HCT116 (cell line): ENCODE measurements at regions not wholly inside any gene's neighbourhood (a gene's known extent, or its start where the extent isn't known, plus 50 kb on each side); places are given as distances from the start of the nearest gene placed in this dataset.

Source experiments
- ATAC-seq: fragments of 200-7000 bp; cut with Tn5 transposase; 2 replicates; pipeline ENCODE4 v1.9.1; 2020; ENCODE audit warnings: mild to moderate bottlenecking, moderate library complexity
- BruUV-seq: library from RNA; stranded (reverse); fragments of 400-500 nt; replicated peaks from 2 replicates; lab custom pipeline; 2021; lab: Mats Ljungman, UMichigan
- CTCF ChIA-PET: fragments of 300-600 bp; sonication (Branson Sonifier 250); formaldehyde crosslinking; loops from one replicate; lab custom pipeline; 2021; ENCODE audit warnings: antibody characterized with exemption; lab: Charles Lee
- POLR2A ChIA-PET: fragments of 300-600, 350-600 bp; sonication (Branson Sonifier 250); formaldehyde crosslinking; loops from one replicate; lab custom pipeline; 2021; ENCODE audit warnings: antibody characterized with exemption; lab: Charles Lee
- RAD21 ChIA-PET, 2 experiments: fragments of 300-600 bp; sonication (Branson Sonifier 250); formaldehyde crosslinking; loops; one replicate each; lab custom pipeline; 2023; ENCODE audit warnings: low total read pairs in 2 of 2; ENCODE audit not compliant: uncharacterized antibody in 2 of 2, unreplicated experiment in 2 of 2, low non-redundant PET in 1 of 2; lab: Charles Lee
- DNase-seq: peaks from one replicate; pipeline ENCODE4 v3.0.0-alpha.2; 2010; ENCODE audit warnings: low read depth, low spot score
- H2AFZ ChIP-seq: fragments of 200-600 bp; shearing (Covaris generic), sonication (generic); 2 replicates; pipeline ENCODE4 v1.6.1; 2017; ENCODE audit warnings: low read depth, mixed run types, mixed read lengths, antibody characterized with exemption, low read length; ENCODE audit not compliant: poor library complexity, severe bottlenecking
- H3K27ac ChIP-seq: 2 replicates; pipeline ENCODE4 v1.5.1; 2012; ENCODE audit warnings: low read depth, low read length
- H3K27me3 ChIP-seq: fragments of 200-600 bp; sonication (generic); 2 replicates; pipeline ENCODE4 v1.6.1; 2016; ENCODE audit warnings: mixed run types, low read length, mixed read lengths; ENCODE audit not compliant: insufficient read depth
- H3K36me3 ChIP-seq, 2 experiments: fragments of 200-500 bp in 1 of 2; fragments of 200-600 bp in 1 of 2; sonication (Bioruptor generic) in 1 of 2; sonication (generic) in 1 of 2; 2 replicates each; pipeline versions ENCODE4 v1.5.1 to v1.6.1; 2014 to 2016; ENCODE audit warnings: low read length in 2 of 2, inconsistent platforms in 1 of 2, mixed read lengths in 1 of 2, mixed run types in 1 of 2; ENCODE audit not compliant: insufficient read depth in 2 of 2, control insufficient read depth in 1 of 2
- H3K4me1 ChIP-seq, 2 experiments: fragments of 200-600 bp in 1 of 2; sonication (generic) in 1 of 2; 2 replicates each; pipeline versions ENCODE4 v1.5.1 to v1.6.1; 2012 to 2017; ENCODE audit warnings: low read length in 2 of 2, inconsistent platforms in 1 of 2, mild to moderate bottlenecking in 1 of 2, mixed read lengths in 1 of 2, mixed run types in 1 of 2, moderate library complexity in 1 of 2; ENCODE audit not compliant: insufficient read depth in 2 of 2, control insufficient read depth in 1 of 2
- H3K4me2 ChIP-seq: fragments of 200-600 bp; sonication (generic); 2 replicates; pipeline ENCODE4 v1.6.1; 2017; ENCODE audit warnings: mixed run types, low read length, mixed read lengths
- H3K4me3 ChIP-seq, 2 experiments: fragments of 200-600 bp in 1 of 2; sonication (generic) in 1 of 2; replicated peaks in 1 of 2; 2 replicates each; pipeline ENCODE4 v1.5.1; 2011 to 2016; ENCODE audit warnings: low read length in 2 of 2, control low read depth in 1 of 2, low read depth in 1 of 2, mild to moderate bottlenecking in 1 of 2, mixed read lengths in 1 of 2, mixed run types in 1 of 2
- H3K79me2 ChIP-seq: fragments of 200-600 bp; sonication (generic); 2 replicates; pipeline ENCODE4 v1.6.1; 2017; ENCODE audit warnings: mild to moderate bottlenecking, mixed run types, low read length, moderate library complexity, mixed read lengths; ENCODE audit not compliant: insufficient read depth
- H3K9ac ChIP-seq: fragments of 200-600 bp; sonication (generic); 2 replicates; pipeline ENCODE4 v1.6.1; 2016; ENCODE audit warnings: low read length, mixed read lengths
- H3K9me2 ChIP-seq: fragments of 200-600 bp; sonication (generic), shearing (Covaris generic); 2 replicates; pipeline ENCODE4 v1.6.1; 2017; ENCODE audit warnings: mixed run types, mild to moderate bottlenecking, moderate library complexity; ENCODE audit not compliant: insufficient read depth
- H3K9me3 ChIP-seq, 2 experiments: fragments of 200-500 bp in 1 of 2; fragments of 200-600 bp in 1 of 2; sonication (Bioruptor generic) in 1 of 2; sonication (generic) in 1 of 2; 2 replicates each; pipeline ENCODE4 v1.6.1; 2014 to 2017; ENCODE audit warnings: low read length in 2 of 2, mixed read lengths in 2 of 2, inconsistent platforms in 1 of 2, low read depth in 1 of 2, mild to moderate bottlenecking in 1 of 2, mixed run types in 1 of 2, moderate library complexity in 1 of 2; ENCODE audit not compliant: control insufficient read depth in 1 of 2, insufficient read depth in 1 of 2
- H4K20me1 ChIP-seq: fragments of 200-600 bp; sonication (generic), shearing (Covaris generic); 2 replicates; pipeline ENCODE4 v1.6.1; 2017; ENCODE audit warnings: mixed run types, mild to moderate bottlenecking, moderate library complexity; ENCODE audit not compliant: insufficient read depth
- CBX3 ChIP-seq: IDR thresholded peaks from 2 replicates; pipeline ENCODE4 v1.6.1; 2012; ENCODE audit warnings: low read depth
- EZH2phosphoT487 ChIP-seq: fragments of 200-600 bp; IDR thresholded peaks from 2 replicates; pipeline ENCODE4 v1.6.1; 2018; ENCODE audit warnings: antibody characterized with exemption, borderline replicate concordance
- FOSL1 ChIP-seq: IDR thresholded peaks from 2 replicates; pipeline ENCODE4 v1.6.1; 2012; ENCODE audit warnings: low read depth
- POLR2A ChIP-seq: IDR thresholded peaks from 2 replicates; pipeline ENCODE4 v1.7.0; 2011; ENCODE audit warnings: borderline replicate concordance; ENCODE audit not compliant: insufficient read depth, insufficient read length; ENCODE audit errors: extremely low read depth
- SP1 ChIP-seq: IDR thresholded peaks from 2 replicates; pipeline ENCODE4 v1.6.1; 2012; ENCODE audit warnings: low read depth
- SRF ChIP-seq: IDR thresholded peaks from 2 replicates; pipeline ENCODE4 v1.6.1; 2012; ENCODE audit warnings: low read depth
- ZBTB33 ChIP-seq: IDR thresholded peaks from 2 replicates; pipeline ENCODE4 v1.6.1; 2011; ENCODE audit warnings: mild to moderate bottlenecking, low read length, moderate library complexity; ENCODE audit not compliant: insufficient replicate concordance; ENCODE audit errors: extremely low read depth
- ZFX ChIP-seq: fragments of 450-650 bp; IDR thresholded peaks from 2 replicates; pipeline ENCODE4 v1.6.1; 2017
- ZNF274 ChIP-seq: fragments of 200-500 bp; sonication (Bioruptor generic); IDR thresholded peaks from 2 replicates; pipeline ENCODE4 v1.6.1; 2014; ENCODE audit warnings: mild to moderate bottlenecking, low read depth, low read length, inconsistent platforms
- intact Hi-C: fragments of 100-400 bp; cut with micrococcal nuclease; formaldehyde crosslinking; loops from 2 replicates; pipeline ENCODE4 v1.10.0; 2022
- TF ChIP-seq, protein P1 (sequence below): IDR thresholded peaks from 2 replicates; pipeline ENCODE4 v1.6.1; 2012
- TF ChIP-seq, protein P2 (sequence below): IDR thresholded peaks from 2 replicates; pipeline ENCODE4 v1.6.1; 2012; ENCODE audit warnings: low read depth
- TF ChIP-seq, protein P3 (sequence below): IDR thresholded peaks from 2 replicates; pipeline ENCODE4 v1.6.1; 2012

GRCh38 chr2:47662552-47662951 is 91.8 kb upstream of the KCNK12 start:
- ATAC-seq, result no peak
- no TSS peak for BruUV-seq
- intact Hi-C loops, result loop anchor here (10.0 kb wide), 1 partner anchor 328 kb away; no protein-coding TSS in a partner anchor
- no peak for DNase-seq
- Histone ChIP-seq H3K79me2 (no peaks in the 10 kb centered on the region), H4K20me1 (no peaks in the 10 kb centered on the region), H3K9me3 (no peaks in the 10 kb centered on the region), H3K4me1 (no peaks in the 10 kb centered on the region), H3K4me3 (no peak overlapping the region), H3K27ac (no peak overlapping the region), H3K9ac (no peak overlapping the region), H2AFZ (no peak overlapping the region), H3K4me2 (no peak overlapping the region), H3K9me2 (no peaks in the 10 kb centered on the region)
- POLR2A ChIA-PET, result no interaction called here
- RAD21 ChIA-PET, result no interaction called here
- TF ChIP-seq ZBTB33 (no peak), EZH2phosphoT487 (no peak), POLR2A (no peak), ZNF274 (no peak), SRF (no peak), CBX3 (no peak), FOSL1 (no peak)
- TF ChIP-seq, protein P1, sequence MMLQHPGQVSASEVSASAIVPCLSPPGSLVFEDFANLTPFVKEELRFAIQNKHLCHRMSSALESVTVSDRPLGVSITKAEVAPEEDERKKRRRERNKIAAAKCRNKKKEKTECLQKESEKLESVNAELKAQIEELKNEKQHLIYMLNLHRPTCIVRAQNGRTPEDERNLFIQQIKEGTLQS, result no peak
- TF ChIP-seq, all 23 proteins: peak for 0
- Histone ChIP-seq H3K36me3 (no peaks in the 10 kb centered on the region), H3K27me3 (no peaks in the 10 kb centered on the region)
- CTCF ChIA-PET, result interaction anchor here (1.0 kb wide), 1 partner anchor 9 kb away, joined by 3 read pairs; no protein-coding TSS in a partner anchor

DNA sequence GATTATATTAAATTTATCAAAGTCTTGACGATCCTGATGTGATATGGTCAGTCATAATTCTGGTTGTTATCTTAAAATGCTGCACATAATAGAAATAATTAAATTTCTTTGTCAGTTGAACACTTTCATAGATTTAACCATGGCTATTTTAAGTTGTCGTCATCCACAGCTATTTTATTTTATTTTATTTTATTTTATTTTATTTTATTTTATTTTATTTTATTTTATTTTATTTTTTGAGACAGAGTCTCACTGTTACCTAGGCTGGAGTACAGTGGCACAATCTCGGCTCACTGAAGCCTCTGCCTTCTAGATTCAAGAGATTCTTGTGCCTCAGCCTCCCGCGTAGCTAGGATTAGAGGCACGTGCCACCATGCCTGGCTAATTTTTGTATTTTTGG is 90.5 kb upstream of the KCNK12 start:
- Histone ChIP-seq H3K36me3 (no peaks in the 10 kb centered on the region), H3K4me1 (no peaks in the 10 kb centered on the region), H3K4me3 (no peak overlapping the region), H3K4me2 (no peak overlapping the region), H3K9ac (no peak overlapping the region), H3K27me3 (no peaks in the 10 kb centered on the region), H4K20me1 (no peaks in the 10 kb centered on the region), H3K9me2 (no peaks in the 10 kb centered on the region), H3K9me3 (no peaks in the 10 kb centered on the region), H2AFZ (no peak overlapping the region), H3K79me2 (no peaks in the 10 kb centered on the region), H3K27ac (no peak overlapping the region)
- intact Hi-C loops, result loop anchor here (10.0 kb wide), 1 partner anchor 327 kb away; no protein-coding TSS in a partner anchor
- ChIA-PET POLR2A (no interaction called here), RAD21 (no interaction called here), CTCF (no interaction called here)
- no peak for ATAC-seq
- no TSS peak for BruUV-seq
- TF ChIP-seq, protein P2, sequence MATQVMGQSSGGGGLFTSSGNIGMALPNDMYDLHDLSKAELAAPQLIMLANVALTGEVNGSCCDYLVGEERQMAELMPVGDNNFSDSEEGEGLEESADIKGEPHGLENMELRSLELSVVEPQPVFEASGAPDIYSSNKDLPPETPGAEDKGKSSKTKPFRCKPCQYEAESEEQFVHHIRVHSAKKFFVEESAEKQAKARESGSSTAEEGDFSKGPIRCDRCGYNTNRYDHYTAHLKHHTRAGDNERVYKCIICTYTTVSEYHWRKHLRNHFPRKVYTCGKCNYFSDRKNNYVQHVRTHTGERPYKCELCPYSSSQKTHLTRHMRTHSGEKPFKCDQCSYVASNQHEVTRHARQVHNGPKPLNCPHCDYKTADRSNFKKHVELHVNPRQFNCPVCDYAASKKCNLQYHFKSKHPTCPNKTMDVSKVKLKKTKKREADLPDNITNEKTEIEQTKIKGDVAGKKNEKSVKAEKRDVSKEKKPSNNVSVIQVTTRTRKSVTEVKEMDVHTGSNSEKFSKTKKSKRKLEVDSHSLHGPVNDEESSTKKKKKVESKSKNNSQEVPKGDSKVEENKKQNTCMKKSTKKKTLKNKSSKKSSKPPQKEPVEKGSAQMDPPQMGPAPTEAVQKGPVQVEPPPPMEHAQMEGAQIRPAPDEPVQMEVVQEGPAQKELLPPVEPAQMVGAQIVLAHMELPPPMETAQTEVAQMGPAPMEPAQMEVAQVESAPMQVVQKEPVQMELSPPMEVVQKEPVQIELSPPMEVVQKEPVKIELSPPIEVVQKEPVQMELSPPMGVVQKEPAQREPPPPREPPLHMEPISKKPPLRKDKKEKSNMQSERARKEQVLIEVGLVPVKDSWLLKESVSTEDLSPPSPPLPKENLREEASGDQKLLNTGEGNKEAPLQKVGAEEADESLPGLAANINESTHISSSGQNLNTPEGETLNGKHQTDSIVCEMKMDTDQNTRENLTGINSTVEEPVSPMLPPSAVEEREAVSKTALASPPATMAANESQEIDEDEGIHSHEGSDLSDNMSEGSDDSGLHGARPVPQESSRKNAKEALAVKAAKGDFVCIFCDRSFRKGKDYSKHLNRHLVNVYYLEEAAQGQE, result no peak
- TF ChIP-seq, protein P3, sequence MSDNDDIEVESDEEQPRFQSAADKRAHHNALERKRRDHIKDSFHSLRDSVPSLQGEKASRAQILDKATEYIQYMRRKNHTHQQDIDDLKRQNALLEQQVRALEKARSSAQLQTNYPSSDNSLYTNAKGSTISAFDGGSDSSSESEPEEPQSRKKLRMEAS, result no peak
- TF ChIP-seq ZFX (no peak), SP1 (no peak), ZBTB33 (no peak)
- no peak for DNase-seq
